ENCODE measurements at regions not wholly inside any gene's neighbourhood (a gene's known extent, or its start where the extent isn't known, plus 50 kb on each side); places are given as distances from the start of the nearest gene placed in this dataset.

- in situ Hi-C loops (cut with MboI; ENCODE audit: low sequenced_read_pairs, unreplicated experiment), result no loop called here
- no peak for DNase-seq (ENCODE audit: low spot score)
- no peak for TF ChIP-seq CTCF (IDR thresholded peaks at IDR 0.05; ENCODE audit: borderline replicate concordance, control extremely low read depth, extremely low read depth, insufficient read depth, missing control alignments)
Measured at GRCh38 chr6:51487937-51488336, 599.5 kb downstream of the PKHD1 start.

DNA sequence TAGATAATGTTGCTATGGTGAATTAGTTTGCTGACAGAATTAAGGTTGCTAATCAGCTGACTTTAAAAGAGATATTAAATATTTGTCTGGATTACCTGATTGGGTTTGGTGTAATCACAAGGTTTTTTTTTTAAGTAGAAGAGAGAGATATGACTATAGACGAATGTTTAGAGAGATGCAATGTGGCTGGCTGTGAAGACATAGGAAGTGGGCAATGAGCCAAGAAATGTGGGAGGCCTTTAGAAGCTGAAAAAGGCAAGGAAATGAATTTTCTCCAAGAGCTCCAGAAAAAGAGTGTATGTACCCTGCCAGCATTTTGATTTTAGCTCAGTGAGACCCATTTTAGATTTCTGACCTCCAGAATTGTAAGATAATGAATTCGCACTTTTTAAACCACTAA is 598.3 kb downstream of the PKHD1 start:
- TF ChIP-seq CTCF (IDR thresholded peaks at IDR 0.05; ENCODE audit: borderline replicate concordance, control extremely low read depth, extremely low read depth, insufficient read depth, missing control alignments), result no peak
- in situ Hi-C loops (cut with MboI; ENCODE audit: low sequenced_read_pairs, unreplicated experiment), result no loop called here
- no peak for DNase-seq (ENCODE audit: low spot score)

DNA sequence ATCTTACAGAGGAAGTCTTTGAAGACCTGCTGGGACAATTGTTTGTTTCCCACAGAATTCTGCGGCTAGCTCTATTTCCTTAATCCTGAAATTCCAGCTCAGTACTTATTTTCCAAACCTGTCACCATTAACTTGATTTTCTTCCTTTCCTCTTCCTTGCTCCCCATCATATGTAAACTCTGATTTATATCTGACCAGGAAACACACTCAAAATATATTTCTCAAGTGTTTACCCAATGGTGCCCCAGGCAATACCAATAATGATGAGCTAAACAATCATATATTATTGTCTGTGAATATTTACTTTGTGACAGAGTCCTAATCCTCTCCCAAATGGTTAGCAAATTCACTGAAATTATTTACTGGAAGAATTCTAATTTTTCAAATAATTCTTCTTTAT is 597.3 kb downstream of the PKHD1 start:
- no peak for DNase-seq (ENCODE audit: low spot score)
- no peak for TF ChIP-seq CTCF (IDR thresholded peaks at IDR 0.05; ENCODE audit: borderline replicate concordance, control extremely low read depth, extremely low read depth, insufficient read depth, missing control alignments)

GRCh38 chr6:51494342-51494741 is 593.1 kb downstream of the PKHD1 start:
- in situ Hi-C loops (cut with MboI; ENCODE audit: low sequenced_read_pairs, unreplicated experiment), result no loop called here
- DNase-seq (ENCODE audit: low spot score), result no peak
- TF ChIP-seq CTCF (IDR thresholded peaks at IDR 0.05; ENCODE audit: borderline replicate concordance, control extremely low read depth, extremely low read depth, insufficient read depth, missing control alignments), result no peak

More for the DNA sequence above, 597.3 kb downstream of the PKHD1 start:
- in situ Hi-C loops (cut with MboI; ENCODE audit: low sequenced_read_pairs, unreplicated experiment), result no loop called here

DNA sequence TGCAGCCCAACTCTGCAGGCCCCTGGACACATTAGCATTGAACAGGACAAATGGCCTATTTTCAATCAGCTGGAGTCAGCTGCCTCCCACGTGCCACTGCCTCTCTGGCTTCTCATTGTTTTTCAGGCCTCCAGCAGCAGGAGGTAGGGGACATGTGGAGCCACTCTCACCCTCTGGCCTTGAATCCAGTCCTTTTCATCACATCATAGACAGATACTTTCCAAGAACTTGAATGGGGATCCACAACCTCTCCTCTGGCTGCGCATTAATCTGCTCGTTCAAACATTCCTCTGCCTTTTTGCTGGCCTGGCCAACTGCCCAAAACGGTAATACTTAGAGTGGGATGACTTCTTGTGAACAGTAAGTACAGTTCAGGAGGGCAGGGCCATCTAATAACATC is 592.3 kb downstream of the PKHD1 start:
- TF ChIP-seq CTCF (IDR thresholded peaks at IDR 0.05; ENCODE audit: borderline replicate concordance, control extremely low read depth, extremely low read depth, insufficient read depth, missing control alignments), result no peak
- in situ Hi-C loops (cut with MboI; ENCODE audit: low sequenced_read_pairs, unreplicated experiment), result no loop called here
- DNase-seq (ENCODE audit: low spot score), result no peak

GRCh38 chr6:51495610-51496396 is 591.6 kb downstream of the PKHD1 start:
- in situ Hi-C loops (cut with MboI; ENCODE audit: low sequenced_read_pairs, unreplicated experiment), result no loop called here
- no peak for DNase-seq (ENCODE audit: low spot score)

More at GRCh38 chr6:51495610-51496396, 591.6 kb downstream of the PKHD1 start:
- no peak for TF ChIP-seq CTCF (IDR thresholded peaks at IDR 0.05; ENCODE audit: borderline replicate concordance, control extremely low read depth, extremely low read depth, insufficient read depth, missing control alignments)

Measured in GM13976 (cell line).